GM12864 (cell line): ENCODE measurements at regions not wholly inside any gene's neighbourhood (a gene's known extent, or its start where the extent isn't known, plus 50 kb on each side); places are given as distances from the start of the nearest gene placed in this dataset.

Experiments used
- DNase-seq: peaks from one replicate; pipeline ENCODE4 v3.0.0-alpha.2; 2011; ENCODE audit warnings: low read depth
- H3K4me3 ChIP-seq: 2 replicates; pipeline ENCODE4 v1.5.1; 2011; ENCODE audit warnings: mild to moderate bottlenecking, low read depth, low read length, control low read depth
- TF ChIP-seq, protein P1 (sequence below): IDR thresholded peaks from 2 replicates; pipeline ENCODE4 v1.5.1; 2011; ENCODE audit warnings: low read depth, mild to moderate bottlenecking, moderate library complexity, low read length, control low read depth, inconsistent platforms; ENCODE audit errors: missing control alignments

GRCh38 chr1:239706245-239706892, 320.0 kb downstream of the CHRM3 start:
- DNase-seq = no peak
- TF ChIP-seq, protein P1, sequence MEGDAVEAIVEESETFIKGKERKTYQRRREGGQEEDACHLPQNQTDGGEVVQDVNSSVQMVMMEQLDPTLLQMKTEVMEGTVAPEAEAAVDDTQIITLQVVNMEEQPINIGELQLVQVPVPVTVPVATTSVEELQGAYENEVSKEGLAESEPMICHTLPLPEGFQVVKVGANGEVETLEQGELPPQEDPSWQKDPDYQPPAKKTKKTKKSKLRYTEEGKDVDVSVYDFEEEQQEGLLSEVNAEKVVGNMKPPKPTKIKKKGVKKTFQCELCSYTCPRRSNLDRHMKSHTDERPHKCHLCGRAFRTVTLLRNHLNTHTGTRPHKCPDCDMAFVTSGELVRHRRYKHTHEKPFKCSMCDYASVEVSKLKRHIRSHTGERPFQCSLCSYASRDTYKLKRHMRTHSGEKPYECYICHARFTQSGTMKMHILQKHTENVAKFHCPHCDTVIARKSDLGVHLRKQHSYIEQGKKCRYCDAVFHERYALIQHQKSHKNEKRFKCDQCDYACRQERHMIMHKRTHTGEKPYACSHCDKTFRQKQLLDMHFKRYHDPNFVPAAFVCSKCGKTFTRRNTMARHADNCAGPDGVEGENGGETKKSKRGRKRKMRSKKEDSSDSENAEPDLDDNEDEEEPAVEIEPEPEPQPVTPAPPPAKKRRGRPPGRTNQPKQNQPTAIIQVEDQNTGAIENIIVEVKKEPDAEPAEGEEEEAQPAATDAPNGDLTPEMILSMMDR = no peak
- no peak overlapping the region for H3K4me3 ChIP-seq

- TF ChIP-seq, protein P1 = no peak
- no peak for DNase-seq
- H3K4me3 ChIP-seq = no peak overlapping the region
Observed at GRCh38 chr1:239707615-239708014, 321.2 kb downstream of the CHRM3 start.

DNA sequence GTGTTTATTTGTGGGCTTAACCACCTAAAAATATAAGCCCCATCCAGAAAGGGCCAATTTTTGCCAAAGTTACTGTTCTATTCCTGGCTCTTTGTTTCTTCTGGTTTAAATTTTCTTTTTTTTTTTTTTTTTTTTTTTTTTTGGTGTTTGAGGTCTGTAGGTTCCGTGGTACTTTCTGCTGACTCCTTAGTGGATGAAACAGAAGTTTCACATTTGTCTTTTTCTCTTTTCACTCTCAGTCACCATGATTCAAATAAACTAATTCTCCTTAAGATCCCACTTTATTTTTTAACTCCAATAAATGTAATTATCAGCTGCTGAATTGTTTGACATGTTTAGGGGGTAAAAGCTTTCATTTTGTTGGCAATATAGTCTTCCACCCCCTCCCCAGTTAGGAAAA, 322.3 kb downstream of the CHRM3 start:
- no peak overlapping the region for H3K4me3 ChIP-seq
- TF ChIP-seq, protein P1 = no peak

DNA sequence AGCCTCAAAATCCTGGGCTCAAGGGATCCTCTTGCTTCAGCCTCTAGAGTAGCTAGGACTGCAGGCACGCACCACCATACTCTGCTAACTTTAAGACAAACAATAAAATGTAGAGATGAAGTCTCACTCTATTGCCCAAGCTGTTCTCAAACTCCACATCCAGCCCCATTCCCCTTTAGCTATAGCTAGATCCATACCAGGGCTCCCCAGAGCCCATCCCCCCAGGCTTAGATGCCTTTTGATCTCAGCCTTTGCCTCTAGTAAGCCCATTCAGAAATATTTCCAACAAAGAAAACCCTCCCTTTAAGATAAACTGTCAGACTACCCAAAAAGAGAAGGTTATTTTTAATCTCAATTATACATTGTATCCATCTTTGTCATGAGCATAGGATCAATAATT, 325.4 kb downstream of the CHRM3 start:
- TF ChIP-seq, protein P1 = no peak
- no peak overlapping the region for H3K4me3 ChIP-seq
- DNase-seq = no peak

More for the DNA sequence above, 322.3 kb downstream of the CHRM3 start:
- DNase-seq = no peak

DNA sequence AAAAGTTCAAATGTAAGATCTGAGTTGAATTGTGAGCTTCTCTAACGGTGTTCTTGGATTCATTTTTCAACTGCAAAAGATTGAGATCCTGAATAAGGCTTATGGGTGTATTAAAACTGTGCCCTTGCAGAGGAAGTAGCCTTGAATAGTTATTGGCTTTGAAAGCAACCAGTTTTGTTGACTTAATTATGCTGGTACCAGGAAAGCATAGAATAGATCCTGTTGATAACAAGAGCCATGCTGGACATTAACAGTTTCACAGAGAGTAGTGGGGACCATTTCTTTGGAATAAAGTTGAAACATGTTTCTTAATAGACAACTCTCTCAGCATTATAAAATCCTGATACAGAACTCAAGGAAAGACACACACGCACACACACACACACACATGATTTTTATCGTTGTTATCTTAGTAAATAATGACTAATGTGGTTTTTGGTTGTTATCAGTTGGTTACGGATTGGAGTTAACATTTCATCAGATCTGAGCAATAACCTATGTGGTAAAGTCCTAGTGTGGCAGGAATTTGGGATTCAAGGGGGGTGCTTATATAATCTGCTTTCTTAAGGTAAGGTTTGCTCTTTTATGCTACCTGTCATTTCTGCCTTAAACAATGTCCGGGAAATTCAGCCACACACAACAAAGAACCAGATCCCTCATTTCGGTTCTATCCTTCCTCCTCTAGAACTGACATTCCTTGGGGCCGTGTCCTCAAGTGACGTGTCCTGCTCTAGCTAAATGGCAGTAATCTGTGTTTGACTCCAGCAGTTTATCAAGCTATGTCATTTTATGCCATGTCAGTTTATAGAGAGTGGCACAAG, 330.9 kb downstream of the CHRM3 start:
- no peak overlapping the region for H3K4me3 ChIP-seq
- DNase-seq = no peak
- TF ChIP-seq, protein P1 = no peak

GRCh38 chr1:239717918-239718184, 331.5 kb downstream of the CHRM3 start:
- no peak overlapping the region for H3K4me3 ChIP-seq
- TF ChIP-seq, protein P1 = no peak
- DNase-seq = no peak

GRCh38 chr1:239718571-239718970, 332.2 kb downstream of the CHRM3 start:
- H3K4me3 ChIP-seq = no peak overlapping the region
- TF ChIP-seq, protein P1 = no peak
- DNase-seq = no peak
